Left ventricle myocardium inferior (tissue), 1 donor: ENCODE measurements at regions not wholly inside any gene's neighbourhood (a gene's known extent, or its start where the extent isn't known, plus 50 kb on each side); places are given as distances from the start of the nearest gene placed in this dataset.
"Not testable (repeated sequence)": the region's sequence is repeated elsewhere in the genome, so short reads cannot be mapped to it uniquely, and the experiment has no call there.

Source experiments
- DNase-seq: peaks from one replicate; pipeline ENCODE4 v3.0.0-alpha.2; 2020
- H3K27ac ChIP-seq: fragments of 200-600 bp; replicated peaks from 2 replicates; pipeline ENCODE4 v1.8.0; 2021
- H3K27me3 ChIP-seq: fragments of 200-600 bp; 2 replicates; pipeline ENCODE4 v1.8.0; 2021; ENCODE audit warnings: low read depth
- H3K36me3 ChIP-seq: fragments of 200-600 bp; 2 replicates; pipeline ENCODE4 v1.8.0; 2021
- H3K4me1 ChIP-seq: fragments of 200-600 bp; 2 replicates; pipeline ENCODE4 v1.8.0; 2021
- H3K4me3 ChIP-seq: fragments of 200-600 bp; 2 replicates; pipeline ENCODE4 v1.8.0; 2021; ENCODE audit warnings: mild to moderate bottlenecking, moderate library complexity
- H3K9me3 ChIP-seq: fragments of 200-600 bp; replicated peaks from 2 replicates; pipeline ENCODE4 v1.8.0; 2021
- CTCF ChIP-seq: fragments of 200-600 bp; IDR thresholded peaks from 2 replicates; pipeline ENCODE4 v1.8.0; 2021; ENCODE audit warnings: antibody characterized with exemption, mild to moderate bottlenecking, borderline replicate concordance
- intact Hi-C: fragments of 100-400 bp; cut with micrococcal nuclease; formaldehyde crosslinking; loops from one replicate; pipeline ENCODE4 v1.11.0; 2022
- donor health status: DM: no; HTN: yes; CAD: no; lungs with severe emphysema.

DNA sequence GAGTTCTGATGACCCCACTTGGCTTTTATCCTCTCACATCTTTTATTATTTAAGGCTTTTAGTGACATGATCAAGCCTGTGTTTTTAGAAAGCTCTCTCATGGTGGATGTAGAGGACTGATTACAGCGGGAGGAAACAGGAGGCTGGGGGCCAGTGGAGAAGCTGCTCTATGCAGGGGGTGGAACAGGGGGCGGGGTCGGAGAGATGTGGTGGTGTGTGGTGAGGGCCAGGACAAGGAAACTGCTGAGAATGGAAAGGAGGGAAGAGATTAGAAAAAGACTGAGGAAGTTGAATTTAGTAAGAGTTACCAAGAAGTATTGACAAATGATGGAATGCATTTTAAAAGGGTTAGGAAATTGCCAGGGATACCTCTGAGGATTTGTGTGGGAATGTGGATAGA, 292.2 kb downstream of the ZIC3 start:
- H3K4me3 ChIP-seq = no peak overlapping the region
- H3K4me1 ChIP-seq = no peaks in the 10 kb centered on the region
- TF ChIP-seq CTCF = no peak
- no peak for DNase-seq
- no peaks in the 10 kb centered on the region for H3K27me3 ChIP-seq
- no peaks in the 10 kb centered on the region for H3K9me3 ChIP-seq
- no peaks in the 10 kb centered on the region for H3K36me3 ChIP-seq
- H3K27ac ChIP-seq = no peak overlapping the region
- intact Hi-C loops = no loop called here

GRCh38 chrX:137878401-137878800, 312.5 kb downstream of the ZIC3 start:
- no peaks in the 10 kb centered on the region for H3K27me3 ChIP-seq
- no peak overlapping the region for H3K4me3 ChIP-seq
- intact Hi-C loops = no loop called here
- DNase-seq = no peak
- TF ChIP-seq CTCF = no peak
- H3K4me1 ChIP-seq = no peaks in the 10 kb centered on the region
- no peaks in the 10 kb centered on the region for H3K9me3 ChIP-seq
- H3K27ac ChIP-seq = no peak overlapping the region
- H3K36me3 ChIP-seq = no peaks in the 10 kb centered on the region

DNA sequence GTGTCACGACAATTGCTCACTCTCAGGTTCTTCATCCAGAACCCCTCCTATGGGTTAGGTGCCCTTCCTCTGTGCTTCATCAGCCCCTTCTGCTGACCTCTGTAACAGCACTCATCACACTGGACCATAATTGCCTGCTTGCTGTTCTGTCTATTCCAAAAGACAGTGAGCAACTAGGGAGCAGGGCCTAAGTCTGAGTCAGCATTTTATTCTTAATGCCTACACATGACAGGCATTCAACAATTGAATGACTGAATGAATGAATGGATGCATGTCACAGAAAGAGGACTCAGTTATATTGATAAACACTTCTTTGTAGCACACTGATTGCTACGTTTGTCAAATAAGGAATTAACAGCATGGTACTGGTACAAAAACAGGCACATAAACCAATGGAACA, 317.0 kb downstream of the ZIC3 start:
- H3K4me3 ChIP-seq = no peak overlapping the region
- H3K36me3 ChIP-seq = no peaks in the 10 kb centered on the region
- H3K27ac ChIP-seq = no peak overlapping the region
- peaks cover 8% of the 10 kb centered on the region for H3K9me3 ChIP-seq
- H3K4me1 ChIP-seq = no peaks in the 10 kb centered on the region
- TF ChIP-seq CTCF = no peak
- no peak for DNase-seq
- H3K27me3 ChIP-seq = no peaks in the 10 kb centered on the region
- intact Hi-C loops = no loop called here

DNA sequence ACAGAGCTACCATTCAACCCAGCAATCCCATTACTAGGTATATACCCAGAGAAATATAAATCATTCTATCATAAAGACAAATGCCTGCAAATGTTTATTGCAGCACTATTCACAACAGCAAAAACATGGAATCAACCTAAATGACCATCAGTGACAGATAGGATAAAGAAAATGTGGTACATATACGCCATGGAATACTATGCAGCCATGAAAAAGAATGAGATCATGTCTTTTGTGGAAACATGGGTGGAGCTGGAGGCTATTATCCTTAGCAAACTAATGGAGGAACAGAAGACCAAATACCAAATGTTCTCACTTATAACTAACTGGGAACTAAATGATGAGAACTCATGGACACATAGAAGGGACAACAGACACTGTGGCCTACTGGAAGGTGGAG, 318.9 kb downstream of the ZIC3 start:
- H3K4me3 ChIP-seq, H3K27ac ChIP-seq, H3K9me3 ChIP-seq, H3K4me1 ChIP-seq, intact Hi-C loops, H3K27me3 ChIP-seq, DNase-seq, H3K36me3 ChIP-seq: not testable (repeated sequence)

GRCh38 chrX:137891431-137891830, 325.5 kb downstream of the ZIC3 start:
- Histone ChIP-seq H3K4me3 (no peak overlapping the region), H3K9me3 (no peaks in the 10 kb centered on the region), H3K4me1 (no peaks in the 10 kb centered on the region), H3K36me3 (no peaks in the 10 kb centered on the region), H3K27ac (no peak overlapping the region), H3K27me3 (no peaks in the 10 kb centered on the region)
- TF ChIP-seq CTCF = no peak
- intact Hi-C loops = no loop called here
- DNase-seq = no peak

DNA sequence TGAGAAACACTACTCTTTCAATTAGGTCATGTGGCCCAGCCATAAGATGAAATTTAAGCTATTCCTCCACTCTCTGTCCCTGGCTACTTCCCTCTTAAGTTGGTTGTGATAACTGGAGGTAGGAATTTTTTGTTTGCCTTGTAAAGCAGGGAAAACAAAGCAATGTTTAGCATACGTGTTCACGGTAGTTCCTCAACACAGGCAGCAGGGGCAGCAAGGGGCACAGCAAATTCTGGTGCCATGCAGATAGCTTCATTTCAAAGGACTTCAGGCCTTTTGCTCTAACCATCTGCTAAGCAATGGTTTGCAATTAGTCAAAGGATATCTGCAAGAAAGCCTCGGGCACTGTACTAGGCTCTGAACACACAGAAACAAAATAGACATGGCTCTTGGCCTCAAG, 330.2 kb downstream of the ZIC3 start:
- DNase-seq = no peak
- no peak overlapping the region for H3K27ac ChIP-seq
- H3K36me3 ChIP-seq = no peaks in the 10 kb centered on the region
- H3K9me3 ChIP-seq = no peaks in the 10 kb centered on the region
- H3K4me1 ChIP-seq = no peaks in the 10 kb centered on the region
- H3K4me3 ChIP-seq = no peak overlapping the region
- TF ChIP-seq CTCF = no peak
- no peaks in the 10 kb centered on the region for H3K27me3 ChIP-seq
- intact Hi-C loops = no loop called here
